Stimulated activated effector memory CD8-positive, alpha-beta T cell treated with anti-CD3 and anti-CD28 coated beads, Interleukin-12 subunit alpha, Interleukin-12 subunit beta, amount 100 ng/mL, for 72 hours (primary cell): ENCODE measurements at regions not wholly inside any gene's neighbourhood (a gene's known extent, or its start where the extent isn't known, plus 50 kb on each side); places are given as distances from the start of the nearest gene placed in this dataset.

Experiments used
- ATAC-seq: fragments of 150-1000 bp; cut with Tn5 transposase; 2 replicates; pipeline ENCODE4 v1.10.0; 2021
- DNase-seq, 2 donors: peaks; one replicate each; pipeline ENCODE4 v3.0.0; 2021 to 2022; ENCODE audit warnings: low spot score in 2 of 2
- H3K27ac Mint-ChIP-seq: one replicate; pipeline ENCODE4 v1.8.0; 2022; ENCODE audit warnings: mild to moderate bottlenecking, mixed read lengths
- H3K36me3 Mint-ChIP-seq: one replicate; pipeline ENCODE4 v1.8.0; 2022; ENCODE audit warnings: mild to moderate bottlenecking, mixed read lengths
- H3K4me1 Mint-ChIP-seq: one replicate; pipeline ENCODE4 v1.8.0; 2022; ENCODE audit warnings: mixed read lengths
- H3K4me3 Mint-ChIP-seq: one replicate; pipeline ENCODE4 v1.8.0; 2022; ENCODE audit warnings: mild to moderate bottlenecking, mixed read lengths
- H3K9me3 Mint-ChIP-seq: one replicate; pipeline ENCODE4 v1.8.0; 2022; ENCODE audit warnings: mixed read lengths

DNA sequence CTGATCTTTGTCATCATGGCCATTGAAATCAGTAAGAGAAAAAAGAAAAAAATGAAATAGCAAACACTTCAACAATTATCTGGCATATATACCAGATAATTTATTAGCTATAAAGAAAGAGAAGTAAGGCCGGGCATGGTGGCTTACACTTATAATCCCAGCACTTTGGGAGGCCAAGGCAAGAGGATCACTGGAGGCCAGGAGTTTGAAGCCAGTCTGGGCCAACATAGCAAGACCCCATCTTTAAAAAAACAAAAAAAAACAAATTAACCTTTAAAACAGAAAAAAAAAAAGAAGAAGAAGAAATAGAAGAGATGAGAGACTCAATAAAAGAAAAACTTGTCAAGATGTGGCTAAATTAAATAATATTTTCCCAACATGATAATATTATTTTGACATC is 61.6 kb upstream of the TGIF1 start:
- Mint-ChIP-seq H3K36me3 (no peaks in the 10 kb centered on the region), H3K4me3 (no peak overlapping the region), H3K27ac (no peak overlapping the region), H3K9me3 (peaks cover 7% of the 10 kb centered on the region), H3K4me1 (no peaks in the 10 kb centered on the region)
- no peak for DNase-seq
- ATAC-seq: no peak

DNA sequence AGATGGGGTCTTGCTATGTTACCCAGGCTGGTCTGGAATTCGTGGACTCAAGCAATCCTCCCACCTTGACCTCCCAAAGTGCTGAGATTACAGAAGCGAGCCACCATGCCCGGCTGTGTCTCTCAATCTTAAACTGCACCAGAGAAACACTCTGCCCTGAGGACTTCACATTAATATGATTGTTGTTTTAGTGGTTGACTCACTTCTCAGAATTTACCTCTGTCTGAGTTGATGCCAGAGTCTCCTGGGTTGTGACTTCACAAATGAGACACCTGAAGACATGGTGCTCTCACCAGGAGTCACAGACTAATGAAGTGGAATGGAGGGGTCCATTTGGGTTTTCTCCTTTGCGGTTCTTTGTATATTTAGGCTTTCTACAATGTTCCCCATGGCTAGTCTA is 61.0 kb upstream of the TGIF1 start:
- DNase-seq (no peak), ATAC-seq (no peak)
- Mint-ChIP-seq H3K4me1 (no peaks in the 10 kb centered on the region), H3K4me3 (no peak overlapping the region), H3K27ac (no peak overlapping the region), H3K9me3 (peaks cover 7% of the 10 kb centered on the region), H3K36me3 (no peaks in the 10 kb centered on the region)

DNA sequence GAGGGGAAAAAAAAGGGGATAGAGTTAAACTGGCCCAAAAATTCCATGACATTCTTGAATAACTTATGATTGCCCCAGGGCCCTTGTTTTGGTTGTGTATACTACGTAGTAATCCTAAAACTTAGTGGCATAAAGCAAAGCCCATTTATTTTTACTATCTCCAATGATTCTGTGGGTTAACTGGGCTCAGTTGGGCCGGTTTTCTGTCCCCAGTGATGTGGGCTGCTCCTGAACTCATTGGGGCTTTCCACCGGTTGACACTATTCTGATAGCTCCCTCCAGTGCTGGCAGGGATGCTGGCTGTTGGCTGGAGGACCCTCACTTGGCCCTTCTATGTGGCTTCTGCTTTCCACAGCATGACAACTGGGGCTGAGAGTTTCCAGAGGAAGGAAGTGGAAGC is 60.0 kb upstream of the TGIF1 start:
- no peaks in the 10 kb centered on the region for H3K36me3 Mint-ChIP-seq
- ATAC-seq (no peak), DNase-seq (no peak)
- H3K4me1 Mint-ChIP-seq: no peaks in the 10 kb centered on the region
- no peak overlapping the region for H3K27ac Mint-ChIP-seq
- H3K9me3 Mint-ChIP-seq: peaks cover 9% of the 10 kb centered on the region
- H3K4me3 Mint-ChIP-seq: no peak overlapping the region

DNA sequence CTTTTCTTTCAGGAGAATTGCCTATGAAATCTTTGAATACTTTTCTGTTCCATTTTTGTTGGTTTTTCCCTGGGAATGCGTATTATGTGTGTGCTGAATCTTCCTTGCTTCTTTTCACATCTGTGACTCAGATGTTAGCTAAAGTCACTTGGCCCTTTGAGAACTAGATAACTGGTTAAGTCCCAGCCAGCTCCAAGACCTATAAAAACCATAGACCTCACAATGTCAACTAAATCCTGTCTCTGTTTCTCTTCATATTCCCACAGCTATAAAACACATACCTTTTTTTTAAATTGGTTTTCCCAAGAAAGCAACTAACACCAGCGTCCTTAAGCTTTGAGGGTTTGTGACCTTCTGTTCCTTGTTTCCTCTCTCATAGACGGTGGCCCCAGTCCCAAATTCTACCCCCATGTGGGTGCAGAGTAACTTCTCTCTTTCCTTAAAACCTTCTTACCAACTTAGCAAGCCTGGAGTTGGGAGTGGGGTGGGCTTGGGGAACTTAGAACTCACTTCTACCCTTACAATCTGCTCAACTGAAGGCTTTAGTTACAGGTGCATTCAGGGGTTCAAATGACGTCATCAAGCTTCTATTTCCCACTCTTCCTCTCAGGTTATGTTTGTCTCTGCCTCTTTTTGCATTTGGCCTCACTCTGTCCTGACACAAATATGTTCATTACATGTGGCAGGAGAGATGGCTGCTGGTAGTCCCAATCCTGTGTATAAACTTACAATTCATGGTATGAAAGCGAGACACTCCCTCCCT is 58.1 kb upstream of the TGIF1 start:
- H3K9me3 Mint-ChIP-seq: peaks cover 10% of the 10 kb centered on the region
- H3K27ac Mint-ChIP-seq: no peak overlapping the region
- H3K4me3 Mint-ChIP-seq: no peak overlapping the region
- ATAC-seq (no peak), DNase-seq (no peak)
- no peaks in the 10 kb centered on the region for H3K4me1 Mint-ChIP-seq
- no peaks in the 10 kb centered on the region for H3K36me3 Mint-ChIP-seq

DNA sequence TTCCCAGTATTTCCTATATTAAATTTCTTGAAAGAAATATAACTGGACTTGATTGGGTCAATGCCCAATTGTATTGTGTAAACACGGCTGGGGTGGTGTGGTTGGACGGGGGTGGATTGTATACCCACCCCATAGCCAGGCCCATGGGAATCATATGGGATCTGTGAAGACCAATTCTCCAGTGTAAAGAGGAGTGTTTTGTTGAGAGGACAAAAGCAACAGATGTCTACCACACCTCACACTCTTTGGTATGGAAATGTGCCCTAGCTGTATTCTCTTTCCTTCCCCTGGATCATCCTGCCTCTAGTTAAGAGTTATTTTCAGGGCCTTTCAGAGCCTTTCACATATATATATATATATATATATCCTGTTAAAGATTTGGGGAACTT is 57.5 kb upstream of the TGIF1 start:
- DNase-seq (no peak), ATAC-seq (no peak)
- Mint-ChIP-seq H3K9me3 (peaks cover 10% of the 10 kb centered on the region), H3K4me1 (no peaks in the 10 kb centered on the region), H3K4me3 (no peak overlapping the region), H3K27ac (no peak overlapping the region), H3K36me3 (no peaks in the 10 kb centered on the region)

DNA sequence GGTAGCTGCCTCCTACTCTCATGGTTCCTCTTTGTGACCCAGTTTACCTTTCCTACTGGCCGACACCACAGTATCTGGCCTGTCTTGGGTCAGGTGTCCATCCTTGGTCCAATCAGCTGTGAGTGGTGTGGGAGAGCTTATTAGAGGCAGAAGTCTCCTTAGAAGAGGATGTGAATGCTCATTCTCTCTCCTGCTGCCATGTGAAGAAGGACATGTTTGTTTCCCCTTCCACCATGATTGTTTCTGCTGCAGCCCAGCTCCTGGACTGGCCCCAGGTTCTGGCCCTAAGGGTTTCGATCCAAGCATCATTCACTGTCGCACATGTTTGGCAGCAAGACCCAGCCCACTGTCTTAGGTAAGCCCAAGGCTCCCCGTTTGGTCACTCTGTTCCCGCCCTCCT is 55.3 kb upstream of the TGIF1 start:
- H3K36me3 Mint-ChIP-seq: no peaks in the 10 kb centered on the region
- H3K4me3 Mint-ChIP-seq: no peak overlapping the region
- H3K4me1 Mint-ChIP-seq: no peaks in the 10 kb centered on the region
- no peak for ATAC-seq
- H3K27ac Mint-ChIP-seq: no peak overlapping the region
- no peak for DNase-seq
- peaks cover 10% of the 10 kb centered on the region for H3K9me3 Mint-ChIP-seq

DNA sequence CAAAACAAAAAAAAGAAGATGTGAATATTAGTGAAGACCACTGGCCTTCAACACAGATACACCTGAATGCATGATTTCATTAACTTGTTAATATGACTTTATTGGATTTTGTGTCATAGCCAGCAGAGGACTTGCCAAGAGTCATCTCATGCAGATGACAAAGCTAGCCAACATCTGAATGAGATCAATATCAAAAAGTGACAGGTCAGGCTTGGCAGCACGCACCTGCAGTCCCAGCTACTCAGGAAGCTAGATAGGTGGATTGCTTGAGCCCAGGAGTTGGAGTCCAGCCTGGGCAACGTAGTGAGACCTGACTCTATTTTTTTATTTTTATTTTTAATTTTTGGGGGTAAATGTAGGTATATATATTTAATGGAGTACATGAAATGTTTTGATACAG is 54.5 kb upstream of the TGIF1 start:
- ATAC-seq: no peak
- no peaks in the 10 kb centered on the region for H3K36me3 Mint-ChIP-seq

DNA sequence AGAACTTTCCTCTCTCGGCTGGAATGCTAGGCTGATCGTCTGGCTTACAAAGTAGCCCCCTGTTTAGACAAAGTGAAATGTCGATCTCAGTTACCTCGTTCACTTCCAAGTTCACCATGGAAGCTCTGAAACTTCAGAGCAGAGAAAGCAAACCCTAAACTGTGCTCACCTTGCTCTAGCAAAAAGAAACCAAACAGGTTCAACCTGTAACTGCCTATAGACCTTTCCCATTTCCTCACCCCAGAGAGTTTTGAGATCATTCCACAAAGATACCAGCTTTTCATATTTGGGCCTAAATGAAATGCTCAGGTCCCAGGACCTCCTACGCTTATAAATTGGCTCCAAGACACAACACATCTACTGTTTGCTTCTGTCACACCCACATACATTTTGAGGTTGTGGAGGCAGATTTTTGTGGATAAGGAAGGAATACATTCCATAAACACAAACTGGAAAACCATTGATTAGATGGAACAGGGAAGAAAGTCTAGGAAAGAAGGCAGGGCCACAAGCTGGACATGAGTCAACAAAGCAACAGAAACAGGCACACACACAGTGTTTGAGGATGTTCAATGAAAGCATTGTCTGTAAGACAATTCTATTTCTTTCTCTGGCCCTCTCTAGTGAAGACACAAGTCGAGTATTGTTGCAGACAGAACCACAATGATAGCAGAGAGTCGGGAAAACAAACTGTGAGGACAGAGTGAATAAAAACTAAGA is 52.8 kb upstream of the TGIF1 start:
- Mint-ChIP-seq H3K4me3 (no peak overlapping the region), H3K36me3 (no peaks in the 10 kb centered on the region), H3K27ac (no peak overlapping the region), H3K4me1 (peaks cover 5% of the 10 kb centered on the region), H3K9me3 (peaks cover 3% of the 10 kb centered on the region)
- ATAC-seq (no peak), DNase-seq (no peak)

More for the DNA sequence above, 54.5 kb upstream of the TGIF1 start:
- H3K4me3 Mint-ChIP-seq: no peak overlapping the region
- DNase-seq: no peak
- no peaks in the 10 kb centered on the region for H3K4me1 Mint-ChIP-seq
- no peak overlapping the region for H3K27ac Mint-ChIP-seq
- peaks cover 5% of the 10 kb centered on the region for H3K9me3 Mint-ChIP-seq

DNA sequence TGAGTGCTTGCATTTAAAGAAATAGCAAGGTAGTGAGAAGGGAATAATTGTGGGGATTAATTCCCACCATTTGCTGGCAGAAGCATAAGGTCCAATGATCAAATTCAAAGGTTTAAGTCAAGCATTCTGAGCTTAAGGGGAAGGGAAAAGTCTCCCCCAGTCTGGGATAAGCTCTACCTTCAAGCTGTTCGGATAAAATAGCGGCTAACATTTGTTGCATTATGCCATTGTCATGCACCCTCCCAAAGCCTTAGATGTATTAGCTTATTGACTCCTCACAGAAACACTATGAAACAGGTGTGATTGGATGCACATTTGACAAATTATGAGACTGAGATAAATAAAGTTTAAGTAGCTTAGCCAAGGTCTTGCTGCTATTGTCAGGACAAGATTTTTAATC is 52.2 kb upstream of the TGIF1 start:
- no peak for ATAC-seq
- no peaks in the 10 kb centered on the region for H3K36me3 Mint-ChIP-seq
- DNase-seq: no peak

More for the DNA sequence above, 52.2 kb upstream of the TGIF1 start:
- no peak overlapping the region for H3K27ac Mint-ChIP-seq
- H3K4me3 Mint-ChIP-seq: no peak overlapping the region
- H3K4me1 Mint-ChIP-seq: peaks cover 6% of the 10 kb centered on the region
- H3K9me3 Mint-ChIP-seq: peaks cover 3% of the 10 kb centered on the region
